ENCODE measurements at regions not wholly inside any gene's neighbourhood (a gene's known extent, or its start where the extent isn't known, plus 50 kb on each side); places are given as distances from the start of the nearest gene placed in this dataset.

- H3K27me3 ChIP-seq (ENCODE audit: low read depth), result no peaks in the 10 kb centered on the region
- H3K36me3 ChIP-seq, result no peaks in the 10 kb centered on the region
- intact Hi-C loops (cut with DNase I), result no loop called here
- H3K27ac ChIP-seq, result peak overlapping the region; percentile 73
- H3K4me3 ChIP-seq, result no peak overlapping the region
- peak; percentile 78 to 95 for ATAC-seq
- no peaks in the 10 kb centered on the region for H3K4me1 ChIP-seq
- DNase-seq, result peak; percentile 42
- H3K9me3 ChIP-seq, result no peaks in the 10 kb centered on the region
- TF ChIP-seq, protein P1, sequence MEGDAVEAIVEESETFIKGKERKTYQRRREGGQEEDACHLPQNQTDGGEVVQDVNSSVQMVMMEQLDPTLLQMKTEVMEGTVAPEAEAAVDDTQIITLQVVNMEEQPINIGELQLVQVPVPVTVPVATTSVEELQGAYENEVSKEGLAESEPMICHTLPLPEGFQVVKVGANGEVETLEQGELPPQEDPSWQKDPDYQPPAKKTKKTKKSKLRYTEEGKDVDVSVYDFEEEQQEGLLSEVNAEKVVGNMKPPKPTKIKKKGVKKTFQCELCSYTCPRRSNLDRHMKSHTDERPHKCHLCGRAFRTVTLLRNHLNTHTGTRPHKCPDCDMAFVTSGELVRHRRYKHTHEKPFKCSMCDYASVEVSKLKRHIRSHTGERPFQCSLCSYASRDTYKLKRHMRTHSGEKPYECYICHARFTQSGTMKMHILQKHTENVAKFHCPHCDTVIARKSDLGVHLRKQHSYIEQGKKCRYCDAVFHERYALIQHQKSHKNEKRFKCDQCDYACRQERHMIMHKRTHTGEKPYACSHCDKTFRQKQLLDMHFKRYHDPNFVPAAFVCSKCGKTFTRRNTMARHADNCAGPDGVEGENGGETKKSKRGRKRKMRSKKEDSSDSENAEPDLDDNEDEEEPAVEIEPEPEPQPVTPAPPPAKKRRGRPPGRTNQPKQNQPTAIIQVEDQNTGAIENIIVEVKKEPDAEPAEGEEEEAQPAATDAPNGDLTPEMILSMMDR (IDR thresholded peaks at IDR 0.05), result no peak
Observed at GRCh38 chr14:44712024-44712815, 205.1 kb upstream of the FSCB start.

DNA sequence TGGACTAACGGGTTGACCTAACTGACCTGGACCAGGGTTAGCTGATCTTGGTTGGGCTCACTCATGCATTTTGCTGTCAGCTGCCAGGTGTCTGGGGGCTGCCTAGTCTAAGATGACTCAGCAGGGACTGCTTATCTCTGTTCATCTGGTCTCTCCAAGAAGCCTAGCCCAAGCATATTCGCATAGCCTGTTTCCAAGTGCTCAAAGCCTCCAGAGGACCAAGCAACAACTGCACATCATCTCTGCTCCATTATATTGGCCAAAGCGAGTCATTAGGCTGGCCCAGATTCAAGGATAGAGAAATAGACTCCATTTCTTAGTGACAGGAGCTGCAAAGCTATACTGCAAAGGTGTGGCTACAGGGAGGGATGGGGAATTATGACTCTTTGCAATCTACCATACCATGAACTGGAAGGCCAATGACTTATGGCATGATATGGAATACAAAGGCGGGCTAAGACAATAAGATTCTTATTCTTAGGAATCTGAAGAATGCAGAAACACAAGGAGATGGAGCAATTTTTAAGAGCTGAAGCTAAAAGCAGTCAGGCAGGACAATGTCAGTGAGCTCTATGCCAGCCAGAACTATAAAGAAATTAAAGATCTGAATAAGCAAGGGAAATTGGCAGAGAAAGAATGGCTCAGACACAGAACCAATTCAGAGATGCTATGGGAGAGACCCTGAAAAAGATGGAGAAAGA lies 194.6 kb upstream of the FSCB start:
- H3K9me3 ChIP-seq, result no peaks in the 10 kb centered on the region
- ATAC-seq (peak in 1 of 2 donors; percentile 32), DNase-seq (no peak)
- H3K4me3 ChIP-seq, result no peak overlapping the region
- no peak overlapping the region for H3K27ac ChIP-seq
- H3K36me3 ChIP-seq, result no peaks in the 10 kb centered on the region
- intact Hi-C loops (cut with DNase I), result no loop called here
- TF ChIP-seq, protein P1 (IDR thresholded peaks at IDR 0.05), result no peak
- H3K27me3 ChIP-seq (ENCODE audit: low read depth), result no peaks in the 10 kb centered on the region
- no peaks in the 10 kb centered on the region for H3K4me1 ChIP-seq

DNA sequence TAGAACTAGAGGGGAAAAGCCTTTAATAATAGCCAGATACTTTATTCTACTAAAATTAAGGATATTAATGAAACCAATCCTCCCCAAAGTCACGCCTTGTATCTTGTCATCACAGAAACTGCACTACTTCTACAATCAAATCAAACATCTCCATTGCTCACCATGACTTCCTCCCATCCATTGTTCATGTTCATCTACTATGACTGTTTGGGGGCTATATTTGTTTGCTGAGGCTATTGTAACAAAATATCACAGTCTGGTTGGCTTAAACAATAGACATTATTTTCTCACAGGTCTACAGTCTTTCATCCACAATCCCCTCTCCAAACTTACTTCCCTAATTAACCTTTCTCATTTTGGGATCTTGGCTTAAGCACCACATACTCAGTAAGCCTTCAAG lies 193.6 kb upstream of the FSCB start:
- intact Hi-C loops (cut with DNase I), result no loop called here

GRCh38 chr14:44700184-44700583 lies 193.1 kb upstream of the FSCB start:
- Histone ChIP-seq H3K9me3 (no peaks in the 10 kb centered on the region), H3K4me1 (no peaks in the 10 kb centered on the region), H3K4me3 (no peak overlapping the region), H3K27me3 (ENCODE audit: low read depth) (no peaks in the 10 kb centered on the region), H3K36me3 (no peaks in the 10 kb centered on the region), H3K27ac (no peak overlapping the region)
- DNase-seq (no peak), ATAC-seq (peak; percentile 70 to 87)
- intact Hi-C loops (cut with DNase I), result no loop called here
- TF ChIP-seq, protein P1 (IDR thresholded peaks at IDR 0.05), result no peak

More for the DNA sequence above, 193.6 kb upstream of the FSCB start:
- Histone ChIP-seq H3K27ac (no peak overlapping the region), H3K4me1 (no peaks in the 10 kb centered on the region), H3K36me3 (no peaks in the 10 kb centered on the region), H3K4me3 (no peak overlapping the region), H3K9me3 (no peaks in the 10 kb centered on the region), H3K27me3 (ENCODE audit: low read depth) (no peaks in the 10 kb centered on the region)
- TF ChIP-seq, protein P1 (IDR thresholded peaks at IDR 0.05), result no peak
- DNase-seq (no peak), ATAC-seq (no peak)

DNA sequence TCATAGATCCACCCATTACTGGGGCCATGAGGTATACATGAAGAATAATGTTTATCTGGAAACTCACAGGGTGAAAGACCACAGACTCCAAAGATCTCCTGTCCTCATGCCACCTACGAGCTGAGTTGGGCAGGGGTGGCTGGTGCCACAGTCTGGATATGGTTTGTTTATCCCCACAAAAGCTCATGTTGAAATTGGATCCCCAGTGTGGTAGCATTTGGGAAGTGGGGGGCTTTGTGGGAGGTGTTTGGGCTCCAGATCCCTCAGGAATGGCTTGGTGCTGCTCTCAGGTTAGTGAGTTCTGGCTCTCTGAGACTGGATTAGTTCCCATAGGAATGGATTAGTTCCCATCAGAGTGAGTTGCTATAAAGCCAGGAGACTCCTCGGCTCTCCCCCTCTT lies 192.3 kb upstream of the FSCB start:
- intact Hi-C loops (cut with DNase I), result no loop called here
- Histone ChIP-seq H3K27me3 (ENCODE audit: low read depth) (no peaks in the 10 kb centered on the region), H3K4me1 (no peaks in the 10 kb centered on the region), H3K36me3 (no peaks in the 10 kb centered on the region), H3K27ac (no peak overlapping the region), H3K4me3 (no peak overlapping the region), H3K9me3 (no peaks in the 10 kb centered on the region)
- TF ChIP-seq, protein P1 (IDR thresholded peaks at IDR 0.05), result no peak
- no peak for DNase-seq
- peak in 1 of 2 donors; percentile 16 for ATAC-seq

Data from lower lobe of right lung (tissue), 2 donors.